ENCODE measurements at regions not wholly inside any gene's neighbourhood (a gene's known extent, or its start where the extent isn't known, plus 50 kb on each side); places are given as distances from the start of the nearest gene placed in this dataset.

DNA sequence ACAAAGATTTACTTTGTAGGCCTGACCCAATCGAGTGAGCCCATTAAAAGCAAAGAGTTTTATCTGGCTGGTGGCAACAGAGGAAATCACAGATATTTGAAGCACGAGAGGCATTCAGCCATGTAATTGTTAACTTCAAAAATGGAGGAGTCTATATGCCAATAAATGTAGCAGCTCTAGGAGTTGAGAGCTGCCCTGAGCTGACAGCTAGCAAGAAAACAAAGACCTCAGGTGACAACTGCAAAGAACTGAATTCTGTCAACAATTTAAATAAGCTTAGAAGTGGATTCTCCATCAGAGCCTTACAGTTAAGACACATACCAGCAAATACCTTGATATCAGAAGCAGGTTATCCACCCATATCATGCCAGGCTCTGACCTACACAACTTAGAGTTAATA lies 463.1 kb upstream of the NEGR1 start:
- TF ChIP-seq POLR2A (IDR thresholded peaks at IDR 0.05): no peak
- TF ChIP-seq, protein P1, sequence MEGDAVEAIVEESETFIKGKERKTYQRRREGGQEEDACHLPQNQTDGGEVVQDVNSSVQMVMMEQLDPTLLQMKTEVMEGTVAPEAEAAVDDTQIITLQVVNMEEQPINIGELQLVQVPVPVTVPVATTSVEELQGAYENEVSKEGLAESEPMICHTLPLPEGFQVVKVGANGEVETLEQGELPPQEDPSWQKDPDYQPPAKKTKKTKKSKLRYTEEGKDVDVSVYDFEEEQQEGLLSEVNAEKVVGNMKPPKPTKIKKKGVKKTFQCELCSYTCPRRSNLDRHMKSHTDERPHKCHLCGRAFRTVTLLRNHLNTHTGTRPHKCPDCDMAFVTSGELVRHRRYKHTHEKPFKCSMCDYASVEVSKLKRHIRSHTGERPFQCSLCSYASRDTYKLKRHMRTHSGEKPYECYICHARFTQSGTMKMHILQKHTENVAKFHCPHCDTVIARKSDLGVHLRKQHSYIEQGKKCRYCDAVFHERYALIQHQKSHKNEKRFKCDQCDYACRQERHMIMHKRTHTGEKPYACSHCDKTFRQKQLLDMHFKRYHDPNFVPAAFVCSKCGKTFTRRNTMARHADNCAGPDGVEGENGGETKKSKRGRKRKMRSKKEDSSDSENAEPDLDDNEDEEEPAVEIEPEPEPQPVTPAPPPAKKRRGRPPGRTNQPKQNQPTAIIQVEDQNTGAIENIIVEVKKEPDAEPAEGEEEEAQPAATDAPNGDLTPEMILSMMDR (IDR thresholded peaks at IDR 0.05): no peak

Measured in adrenal gland (tissue), 5 donors.